ENCODE measurements at regions not wholly inside any gene's neighbourhood (a gene's known extent, or its start where the extent isn't known, plus 50 kb on each side); places are given as distances from the start of the nearest gene placed in this dataset.

- TF ChIP-seq FOXP2 (optimal IDR thresholded peaks at IDR 0.05; ENCODE audit: borderline replicate concordance, extremely low read depth, extremely low read length, insufficient read depth) (no peak), TAF1 (IDR thresholded peaks at IDR 0.05; ENCODE audit: borderline replicate concordance, insufficient read depth, low read length) (no peak), REST (IDR thresholded peaks at IDR 0.05; ENCODE audit: insufficient read depth in 1 of 2, low read depth in 2 of 2, low read length in 2 of 2) (no peak), POLR2AphosphoS5 (IDR thresholded peaks at IDR 0.05; ENCODE audit: low read depth, low read length) (no peak), SIN3A (IDR thresholded peaks at IDR 0.05; ENCODE audit: borderline replicate concordance, insufficient read depth, low read length) (no peak)
These were observed 432.8 kb upstream of the SYT4 start for GRCh38 chr18:43710135-43710534.

- TF ChIP-seq REST (IDR thresholded peaks at IDR 0.05; ENCODE audit: insufficient read depth in 1 of 2, low read depth in 2 of 2, low read length in 2 of 2) = no peak
These were observed 437.2 kb upstream of the SYT4 start for GRCh38 chr18:43714343-43715010.

- TF ChIP-seq SIN3A (IDR thresholded peaks at IDR 0.05; ENCODE audit: borderline replicate concordance, insufficient read depth, low read length) (no peak), POLR2AphosphoS5 (IDR thresholded peaks at IDR 0.05; ENCODE audit: low read depth, low read length) (no peak), TAF1 (IDR thresholded peaks at IDR 0.05; ENCODE audit: borderline replicate concordance, insufficient read depth, low read length) (no peak), REST (IDR thresholded peaks at IDR 0.05; ENCODE audit: insufficient read depth in 1 of 2, low read depth in 2 of 2, low read length in 2 of 2) (no peak), FOXP2 (optimal IDR thresholded peaks at IDR 0.05; ENCODE audit: borderline replicate concordance, extremely low read depth, extremely low read length, insufficient read depth) (no peak)
These were observed 442.0 kb upstream of the SYT4 start for GRCh38 chr18:43719267-43719795.

GRCh38 chr18:43720041-43720440 is 442.8 kb upstream of the SYT4 start:
- TF ChIP-seq TAF1 (IDR thresholded peaks at IDR 0.05; ENCODE audit: borderline replicate concordance, insufficient read depth, low read length) = no peak
- TF ChIP-seq REST (IDR thresholded peaks at IDR 0.05; ENCODE audit: insufficient read depth in 1 of 2, low read depth in 2 of 2, low read length in 2 of 2) = no peak
- TF ChIP-seq SIN3A (IDR thresholded peaks at IDR 0.05; ENCODE audit: borderline replicate concordance, insufficient read depth, low read length) = no peak
- TF ChIP-seq POLR2AphosphoS5 (IDR thresholded peaks at IDR 0.05; ENCODE audit: low read depth, low read length) = no peak
- no peak for TF ChIP-seq FOXP2 (optimal IDR thresholded peaks at IDR 0.05; ENCODE audit: borderline replicate concordance, extremely low read depth, extremely low read length, insufficient read depth)

GRCh38 chr18:43735570-43735969 is 458.3 kb upstream of the SYT4 start:
- TF ChIP-seq FOXP2 (optimal IDR thresholded peaks at IDR 0.05; ENCODE audit: borderline replicate concordance, extremely low read depth, extremely low read length, insufficient read depth) = no peak
- TF ChIP-seq POLR2AphosphoS5 (IDR thresholded peaks at IDR 0.05; ENCODE audit: low read depth, low read length) = no peak
- no peak for TF ChIP-seq SIN3A (IDR thresholded peaks at IDR 0.05; ENCODE audit: borderline replicate concordance, insufficient read depth, low read length)
- TF ChIP-seq REST (IDR thresholded peaks at IDR 0.05; ENCODE audit: insufficient read depth in 1 of 2, low read depth in 2 of 2, low read length in 2 of 2) = no peak
- no peak for TF ChIP-seq TAF1 (IDR thresholded peaks at IDR 0.05; ENCODE audit: borderline replicate concordance, insufficient read depth, low read length)

Data from PFSK-1 (cell line).